Sigmoid colon (tissue), 4 donors: ENCODE measurements at regions not wholly inside any gene's neighbourhood (a gene's known extent, or its start where the extent isn't known, plus 50 kb on each side); places are given as distances from the start of the nearest gene placed in this dataset.
"Not testable (repeated sequence)": the region's sequence is repeated elsewhere in the genome, so short reads cannot be mapped to it uniquely, and the experiment has no call there.

Experiments used
- POLR2A ChIP-seq, 2 donors: fragments of 450-650 bp; IDR thresholded peaks; one replicate each; pipeline ENCODE4 v1.6.1; 2016; ENCODE audit warnings: antibody characterized with exemption in 2 of 2, mild to moderate bottlenecking in 2 of 2, moderate library complexity in 2 of 2
- POLR2AphosphoS5 ChIP-seq, 4 donors: sonication (generic); formaldehyde crosslinking; IDR thresholded peaks; one replicate each; pipeline ENCODE4 v1.6.1; 2017; ENCODE audit warnings: antibody characterized with exemption in 4 of 4
- TF ChIP-seq, protein P1 (sequence below), 4 experiments: fragments of 450-650 bp in 3 of 4; fragments of 200-600 bp in 1 of 4; IDR thresholded peaks; one replicate each; pipeline ENCODE4 v1.5.1; 2016 to 2019; ENCODE audit warnings: antibody characterized with exemption in 4 of 4, mild to moderate bottlenecking in 3 of 4, moderate library complexity in 2 of 4

- TF ChIP-seq, protein P1, sequence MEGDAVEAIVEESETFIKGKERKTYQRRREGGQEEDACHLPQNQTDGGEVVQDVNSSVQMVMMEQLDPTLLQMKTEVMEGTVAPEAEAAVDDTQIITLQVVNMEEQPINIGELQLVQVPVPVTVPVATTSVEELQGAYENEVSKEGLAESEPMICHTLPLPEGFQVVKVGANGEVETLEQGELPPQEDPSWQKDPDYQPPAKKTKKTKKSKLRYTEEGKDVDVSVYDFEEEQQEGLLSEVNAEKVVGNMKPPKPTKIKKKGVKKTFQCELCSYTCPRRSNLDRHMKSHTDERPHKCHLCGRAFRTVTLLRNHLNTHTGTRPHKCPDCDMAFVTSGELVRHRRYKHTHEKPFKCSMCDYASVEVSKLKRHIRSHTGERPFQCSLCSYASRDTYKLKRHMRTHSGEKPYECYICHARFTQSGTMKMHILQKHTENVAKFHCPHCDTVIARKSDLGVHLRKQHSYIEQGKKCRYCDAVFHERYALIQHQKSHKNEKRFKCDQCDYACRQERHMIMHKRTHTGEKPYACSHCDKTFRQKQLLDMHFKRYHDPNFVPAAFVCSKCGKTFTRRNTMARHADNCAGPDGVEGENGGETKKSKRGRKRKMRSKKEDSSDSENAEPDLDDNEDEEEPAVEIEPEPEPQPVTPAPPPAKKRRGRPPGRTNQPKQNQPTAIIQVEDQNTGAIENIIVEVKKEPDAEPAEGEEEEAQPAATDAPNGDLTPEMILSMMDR (IDR thresholded peaks at IDR 0.05) = not testable (repeated sequence)
- not testable (repeated sequence) for TF ChIP-seq POLR2A, POLR2AphosphoS5 (IDR thresholded peaks at IDR 0.05)
These were observed 57.9 kb upstream of the ZNG1B start for GRCh38 chr2:113379621-113380020.
